ENCODE measurements at regions not wholly inside any gene's neighbourhood (a gene's known extent, or its start where the extent isn't known, plus 50 kb on each side); places are given as distances from the start of the nearest gene placed in this dataset.

DNA sequence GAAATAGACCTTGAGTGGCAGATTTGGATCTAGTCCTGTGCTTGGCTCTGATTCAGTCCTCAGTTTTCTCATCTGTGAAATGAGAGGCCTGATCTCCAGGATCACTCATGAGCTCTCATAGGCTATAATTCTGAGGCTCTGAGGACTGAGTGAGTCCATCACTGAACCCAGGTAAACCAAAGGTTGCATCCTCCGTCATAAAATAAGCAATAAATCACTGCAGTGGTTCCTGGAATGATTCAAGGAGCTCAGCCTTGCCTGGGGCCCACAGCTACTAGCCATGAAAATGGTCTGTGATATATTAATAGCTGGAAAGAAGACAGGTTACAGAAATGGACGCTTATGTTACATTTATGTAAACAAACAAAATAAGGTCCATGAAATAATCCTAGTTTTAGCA, 124.8 kb downstream of the MAP3K7 start:
- no peak for TF ChIP-seq ZNF274 (IDR thresholded peaks at IDR 0.05; ENCODE audit: low read depth, low read length)
- TF ChIP-seq YY1 (IDR thresholded peaks at IDR 0.05; ENCODE audit: insufficient read depth, insufficient read length): no peak
- TF ChIP-seq SUZ12 (IDR thresholded peaks at IDR 0.05; ENCODE audit: extremely low read depth, insufficient read depth, insufficient read length): no peak
